Left ventricle myocardium inferior (tissue), 1 donor: ENCODE measurements at regions not wholly inside any gene's neighbourhood (a gene's known extent, or its start where the extent isn't known, plus 50 kb on each side); places are given as distances from the start of the nearest gene placed in this dataset.

Experiments
- DNase-seq: peaks from one replicate; pipeline ENCODE4 v3.0.0-alpha.2; 2020
- H3K27ac ChIP-seq: fragments of 200-600 bp; replicated peaks from 2 replicates; pipeline ENCODE4 v1.8.0; 2021
- H3K27me3 ChIP-seq: fragments of 200-600 bp; 2 replicates; pipeline ENCODE4 v1.8.0; 2021; ENCODE audit warnings: low read depth
- H3K36me3 ChIP-seq: fragments of 200-600 bp; 2 replicates; pipeline ENCODE4 v1.8.0; 2021
- H3K4me1 ChIP-seq: fragments of 200-600 bp; 2 replicates; pipeline ENCODE4 v1.8.0; 2021
- H3K4me3 ChIP-seq: fragments of 200-600 bp; 2 replicates; pipeline ENCODE4 v1.8.0; 2021; ENCODE audit warnings: mild to moderate bottlenecking, moderate library complexity
- H3K9me3 ChIP-seq: fragments of 200-600 bp; replicated peaks from 2 replicates; pipeline ENCODE4 v1.8.0; 2021
- CTCF ChIP-seq: fragments of 200-600 bp; IDR thresholded peaks from 2 replicates; pipeline ENCODE4 v1.8.0; 2021; ENCODE audit warnings: antibody characterized with exemption, mild to moderate bottlenecking, borderline replicate concordance
- intact Hi-C: fragments of 100-400 bp; cut with micrococcal nuclease; formaldehyde crosslinking; loops from one replicate; pipeline ENCODE4 v1.11.0; 2022
- donor health status: DM: no; HTN: yes; CAD: no; lungs with severe emphysema.

- H3K9me3 ChIP-seq: peaks cover 2% of the 10 kb centered on the region
- no peak overlapping the region for H3K27ac ChIP-seq
- H3K4me3 ChIP-seq: no peak overlapping the region
- no peaks in the 10 kb centered on the region for H3K27me3 ChIP-seq
- DNase-seq: no peak
- no peaks in the 10 kb centered on the region for H3K4me1 ChIP-seq
- H3K36me3 ChIP-seq: no peaks in the 10 kb centered on the region
- no peak for TF ChIP-seq CTCF
- intact Hi-C loops: no loop called here
These were observed 131.6 kb upstream of the SOX4 start for GRCh38 chr6:21461844-21462518.

GRCh38 chr6:21462519-21462852 lies 131.1 kb upstream of the SOX4 start:
- Histone ChIP-seq H3K4me3 (no peak overlapping the region), H3K4me1 (no peaks in the 10 kb centered on the region), H3K27me3 (no peaks in the 10 kb centered on the region), H3K9me3 (peaks cover 5% of the 10 kb centered on the region), H3K27ac (no peak overlapping the region), H3K36me3 (no peaks in the 10 kb centered on the region)
- DNase-seq: no peak
- TF ChIP-seq CTCF: no peak
- intact Hi-C loops: no loop called here

- H3K27ac ChIP-seq: no peak overlapping the region
- no peak overlapping the region for H3K4me3 ChIP-seq
- no peak for TF ChIP-seq CTCF
- peaks cover 5% of the 10 kb centered on the region for H3K9me3 ChIP-seq
- DNase-seq: no peak
- H3K27me3 ChIP-seq: no peaks in the 10 kb centered on the region
- intact Hi-C loops: no loop called here
- no peaks in the 10 kb centered on the region for H3K36me3 ChIP-seq
- no peaks in the 10 kb centered on the region for H3K4me1 ChIP-seq
These were observed 126.5 kb upstream of the SOX4 start for GRCh38 chr6:21467091-21467490.

- intact Hi-C loops: no loop called here
- DNase-seq: no peak
- Histone ChIP-seq H3K9me3 (peaks cover 5% of the 10 kb centered on the region), H3K27ac (no peak overlapping the region), H3K27me3 (no peaks in the 10 kb centered on the region), H3K4me1 (no peaks in the 10 kb centered on the region), H3K4me3 (no peak overlapping the region), H3K36me3 (no peaks in the 10 kb centered on the region)
- no peak for TF ChIP-seq CTCF
These were observed 125.1 kb upstream of the SOX4 start for GRCh38 chr6:21468461-21468860.

GRCh38 chr6:21469213-21469612 lies 124.3 kb upstream of the SOX4 start:
- no peak overlapping the region for H3K27ac ChIP-seq
- H3K9me3 ChIP-seq: peaks cover 5% of the 10 kb centered on the region
- no peaks in the 10 kb centered on the region for H3K27me3 ChIP-seq
- H3K4me1 ChIP-seq: no peaks in the 10 kb centered on the region
- no peak for DNase-seq
- intact Hi-C loops: no loop called here
- no peaks in the 10 kb centered on the region for H3K36me3 ChIP-seq
- no peak overlapping the region for H3K4me3 ChIP-seq
- no peak for TF ChIP-seq CTCF
